NT2/D1 (cell line): ENCODE measurements at regions not wholly inside any gene's neighbourhood (a gene's known extent, or its start where the extent isn't known, plus 50 kb on each side); places are given as distances from the start of the nearest gene placed in this dataset.
A peak's percentile ranks its signal among the peaks of the same experiment; 100 is the strongest.

Source experiments
- DNase-seq: peaks from one replicate; pipeline ENCODE4 v3.0.0-alpha.2; 2011; ENCODE audit warnings: low read depth, low spot score
- H3K27me3 ChIP-seq: 2 replicates; pipeline ENCODE4 v1.6.0; 2011; ENCODE audit warnings: mild to moderate bottlenecking; ENCODE audit not compliant: insufficient read length, insufficient read depth
- H3K36me3 ChIP-seq: 2 replicates; pipeline ENCODE4 v1.6.1; 2011; ENCODE audit warnings: mild to moderate bottlenecking, low read length, mixed read lengths; ENCODE audit not compliant: insufficient read depth, insufficient read length
- H3K4me1 ChIP-seq: 2 replicates; pipeline ENCODE4 v1.5.1; 2011; ENCODE audit not compliant: insufficient read depth, insufficient read length
- H3K4me3 ChIP-seq: 2 replicates; pipeline ENCODE4 v1.5.1; 2011; ENCODE audit warnings: low read depth; ENCODE audit not compliant: insufficient read length
- H3K9ac ChIP-seq: 2 replicates; pipeline ENCODE4 v1.6.0; 2011; ENCODE audit warnings: low read depth; ENCODE audit not compliant: insufficient read length
- H3K9me3 ChIP-seq: 2 replicates; pipeline ENCODE4 v1.5.1; 2011; ENCODE audit warnings: mild to moderate bottlenecking, low read length; ENCODE audit not compliant: insufficient read depth
- SUZ12 ChIP-seq: IDR thresholded peaks from 2 replicates; pipeline ENCODE4 v1.6.1; 2011; ENCODE audit not compliant: insufficient read length, insufficient read depth; ENCODE audit errors: extremely low read depth
- YY1 ChIP-seq: IDR thresholded peaks from 2 replicates; pipeline ENCODE4 v1.6.1; 2011; ENCODE audit not compliant: insufficient read length, insufficient read depth
- ZNF274 ChIP-seq: IDR thresholded peaks from 2 replicates; pipeline ENCODE4 v1.6.1; 2011; ENCODE audit warnings: mild to moderate bottlenecking, low read depth, low read length

DNA sequence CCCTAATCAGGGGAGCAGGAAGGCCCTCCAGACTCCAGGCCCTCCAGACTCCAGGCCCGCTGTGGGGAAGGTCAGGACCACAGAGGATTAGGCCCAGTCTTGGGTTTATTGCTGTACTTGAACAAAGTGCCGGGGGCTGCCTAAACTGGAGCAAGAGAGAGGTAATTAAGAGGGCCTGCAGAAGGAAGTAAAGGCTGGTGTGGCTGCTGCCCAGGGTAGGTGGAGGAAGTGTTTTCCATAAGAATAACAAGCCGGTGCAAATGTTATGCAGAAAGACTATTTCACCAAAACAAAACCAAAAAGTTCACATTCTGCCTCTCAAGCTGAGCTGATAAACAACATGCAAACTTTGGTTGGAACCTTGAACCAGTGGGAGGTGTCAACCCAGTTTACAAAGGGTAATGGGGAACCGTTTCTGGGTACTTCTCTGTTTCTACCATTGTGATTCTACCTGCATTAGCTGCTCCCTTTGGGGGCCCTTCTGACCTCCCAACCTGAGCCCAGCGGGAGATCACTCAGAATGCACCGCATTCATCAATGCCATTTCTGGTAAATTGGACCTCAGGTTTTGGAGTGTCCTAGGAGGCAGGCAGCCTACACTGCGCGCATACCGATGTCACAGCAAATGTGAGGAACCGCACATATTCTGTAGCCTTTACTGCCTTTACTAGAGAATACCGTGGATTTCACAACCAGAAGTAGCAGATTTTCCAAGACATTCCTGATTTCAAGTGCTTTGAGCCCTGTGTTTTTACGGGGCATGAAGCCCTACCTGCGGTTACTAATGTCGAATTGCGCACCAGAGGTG is 59.7 kb upstream of the BCOR start:
- H3K36me3 ChIP-seq: no peaks in the 10 kb centered on the region
- TF ChIP-seq ZNF274 (no peak), YY1 (no peak), SUZ12 (no peak)
- H3K4me1 ChIP-seq: no peaks in the 10 kb centered on the region
- H3K9me3 ChIP-seq: no peaks in the 10 kb centered on the region
- H3K27me3 ChIP-seq: peaks cover 29% of the 10 kb centered on the region
- peak; percentile 81 for DNase-seq
- peak overlapping the region; percentile 49 for H3K4me3 ChIP-seq
- H3K9ac ChIP-seq: peak overlapping the region; percentile 88

DNA sequence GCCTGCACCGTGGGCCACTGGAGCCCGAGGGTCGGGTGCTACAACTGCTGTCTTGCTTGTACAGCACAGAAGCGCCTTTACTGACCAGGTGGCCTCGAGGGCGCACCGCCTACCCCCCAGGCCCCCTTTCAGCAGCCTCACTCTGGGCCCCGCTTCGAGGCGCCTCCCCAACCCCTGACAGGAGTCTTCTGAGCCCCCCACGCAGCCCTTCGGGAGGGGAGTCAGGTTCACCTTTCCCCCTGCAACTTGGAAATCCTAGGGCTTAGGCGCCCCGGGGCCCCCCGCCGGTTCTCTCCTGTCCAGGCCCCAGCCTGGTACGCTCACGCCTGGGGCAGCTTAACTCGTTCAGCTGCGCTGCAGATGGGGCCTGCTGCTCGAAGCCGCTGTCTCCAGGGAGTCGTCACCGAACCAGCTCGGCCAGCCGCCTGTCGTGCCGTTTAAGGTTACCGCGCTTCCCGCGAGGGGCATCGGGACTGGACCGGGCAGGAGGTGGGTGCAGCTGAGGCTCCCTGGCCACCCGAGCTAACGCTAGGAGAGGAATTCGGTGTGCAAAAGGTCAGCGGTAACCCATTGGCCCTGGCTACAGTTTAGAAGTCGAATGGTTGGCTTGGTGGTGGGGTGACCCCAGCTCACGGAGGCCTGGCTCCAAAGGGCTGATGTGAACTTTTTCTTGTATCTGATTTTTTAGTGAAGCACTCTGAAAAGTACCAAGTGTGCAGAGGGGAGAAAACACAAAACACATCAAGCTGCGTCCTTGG is 58.9 kb upstream of the BCOR start:
- H3K27me3 ChIP-seq: peaks cover 29% of the 10 kb centered on the region
- H3K9me3 ChIP-seq: no peaks in the 10 kb centered on the region
- no peaks in the 10 kb centered on the region for H3K36me3 ChIP-seq
- H3K9ac ChIP-seq: peak overlapping the region; percentile 85
- DNase-seq: no peak
- H3K4me1 ChIP-seq: no peaks in the 10 kb centered on the region
- peak overlapping the region; percentile 28 for H3K4me3 ChIP-seq
- no peak for TF ChIP-seq ZNF274
- no peak for TF ChIP-seq SUZ12
- TF ChIP-seq YY1: no peak

DNA sequence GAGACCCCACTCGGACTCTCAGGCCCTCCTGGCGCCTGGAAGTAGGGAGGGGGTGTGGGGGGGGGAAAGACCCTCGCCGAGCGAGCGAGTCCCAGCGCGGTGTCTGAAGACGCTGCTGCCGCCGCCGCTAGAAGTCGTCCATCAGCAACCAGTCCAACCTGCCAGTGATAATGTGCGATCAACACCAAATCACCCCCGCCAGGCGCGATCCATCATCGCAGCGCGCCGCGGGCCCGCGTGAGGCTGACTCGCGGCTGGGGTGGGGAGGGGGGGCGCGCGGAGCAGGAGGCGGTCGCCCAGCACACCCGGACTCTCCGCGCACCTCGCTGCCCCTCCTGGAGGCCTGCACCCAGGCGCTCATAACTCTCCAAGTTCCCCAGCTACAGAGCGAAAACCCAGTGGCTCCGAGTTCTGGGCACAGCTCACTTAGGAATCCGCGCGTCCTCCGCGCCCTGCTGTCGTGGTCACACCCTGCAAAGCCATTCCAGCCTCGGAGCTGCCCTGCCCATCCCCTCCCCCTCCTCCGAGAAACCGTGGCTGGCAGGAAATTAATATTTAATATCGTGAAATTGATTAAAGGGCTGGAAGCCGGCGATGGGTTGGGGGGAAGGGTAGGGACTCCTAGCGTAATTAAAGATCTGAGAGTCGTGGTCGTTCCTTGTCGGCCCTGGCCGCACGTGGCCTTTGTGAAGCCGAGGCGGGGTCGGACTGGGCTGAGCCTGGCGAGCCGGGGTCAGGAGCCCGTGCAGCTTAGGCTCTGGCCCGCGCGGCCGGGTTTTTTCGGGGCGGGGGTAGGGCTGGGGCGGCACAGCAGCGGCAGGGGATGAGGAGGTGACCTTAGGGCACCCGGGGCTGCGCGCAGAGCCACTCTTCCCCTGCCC is 58.1 kb upstream of the BCOR start:
- Histone ChIP-seq H3K9ac (peak overlapping the region; percentile 85), H3K27me3 (peaks cover 36% of the 10 kb centered on the region), H3K4me1 (peaks cover 3% of the 10 kb centered on the region), H3K36me3 (no peaks in the 10 kb centered on the region), H3K4me3 (peak overlapping the region; percentile 54), H3K9me3 (no peaks in the 10 kb centered on the region)
- DNase-seq: no peak
- TF ChIP-seq SUZ12 (no peak), YY1 (no peak), ZNF274 (no peak)

DNA sequence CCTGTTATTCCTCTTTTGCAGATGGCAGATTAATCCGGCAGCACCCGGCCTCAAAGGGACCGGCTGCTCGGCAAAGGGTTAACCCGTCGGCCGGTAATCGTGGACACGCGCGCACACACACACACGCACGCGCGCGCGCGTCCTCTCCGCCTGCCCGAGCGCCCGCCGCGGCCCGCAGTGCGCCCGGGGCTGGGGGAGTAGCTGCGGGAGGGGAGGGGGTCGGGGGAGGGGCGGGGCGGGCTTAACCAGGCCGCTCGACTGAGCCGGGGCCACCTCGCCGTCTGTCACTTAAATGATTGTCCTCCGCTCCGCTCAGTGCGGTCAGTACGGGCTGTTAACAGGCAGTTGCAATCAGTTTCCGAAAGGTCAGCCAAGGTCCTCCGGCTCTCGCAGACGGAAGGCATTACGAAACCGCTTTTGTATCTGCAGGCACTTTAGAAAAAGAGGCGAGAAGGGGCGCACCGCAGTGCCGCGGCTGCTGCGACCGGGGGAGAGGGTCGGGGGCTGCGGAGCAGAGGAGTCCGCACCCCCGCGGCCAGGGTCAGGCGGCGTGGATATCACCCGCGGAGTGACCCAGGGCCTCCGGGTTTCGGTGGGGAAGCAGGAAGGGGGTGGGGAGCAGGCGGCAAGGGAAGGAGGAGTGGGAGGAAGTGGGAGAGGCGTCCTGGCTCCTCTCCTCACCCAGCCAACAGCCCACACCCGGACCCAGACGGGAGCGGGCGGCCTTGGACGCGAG is 57.3 kb upstream of the BCOR start:
- Histone ChIP-seq H3K27me3 (peaks cover 45% of the 10 kb centered on the region), H3K4me1 (peaks cover 6% of the 10 kb centered on the region), H3K9me3 (no peaks in the 10 kb centered on the region), H3K36me3 (no peaks in the 10 kb centered on the region), H3K9ac (peak overlapping the region; percentile 85), H3K4me3 (peak overlapping the region; percentile 54)
- no peak for DNase-seq
- no peak for TF ChIP-seq ZNF274
- TF ChIP-seq YY1: no peak

DNA sequence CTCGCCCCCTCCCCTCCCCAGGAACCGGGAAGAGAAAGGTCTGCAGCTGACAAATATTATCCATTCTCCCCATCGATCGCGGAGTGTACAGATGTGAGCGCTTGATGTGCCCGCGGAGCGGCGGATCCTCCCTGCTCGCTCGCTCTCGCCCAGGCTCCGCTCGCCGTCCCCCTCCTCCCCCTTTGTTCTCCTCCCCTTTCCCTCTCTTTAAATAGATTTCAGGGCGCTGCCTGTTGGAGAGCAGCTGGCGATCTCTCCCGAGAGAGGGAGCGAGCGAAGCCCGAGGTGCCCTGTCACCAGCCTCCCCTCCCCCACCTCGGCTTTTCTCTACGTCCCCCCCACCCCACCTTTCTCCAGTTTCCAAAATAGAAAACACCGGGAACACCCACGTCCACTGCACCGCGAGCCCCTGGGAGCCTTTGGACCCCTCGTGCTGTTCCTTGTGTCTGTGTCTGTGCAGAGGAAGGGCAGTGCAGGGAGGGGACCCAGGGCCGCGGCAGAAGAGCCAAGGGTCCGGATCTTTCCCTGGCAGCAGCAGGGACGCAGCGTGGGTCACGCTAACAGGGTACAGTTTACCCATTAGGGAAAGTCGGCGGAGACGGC is 56.6 kb upstream of the BCOR start:
- Histone ChIP-seq H3K9ac (peak overlapping the region; percentile 82), H3K9me3 (no peaks in the 10 kb centered on the region), H3K4me3 (peak overlapping the region; percentile 40), H3K4me1 (peaks cover 11% of the 10 kb centered on the region), H3K36me3 (no peaks in the 10 kb centered on the region), H3K27me3 (peaks cover 51% of the 10 kb centered on the region)
- DNase-seq: no peak
- TF ChIP-seq YY1 (no peak), SUZ12 (no peak), ZNF274 (no peak)

DNA sequence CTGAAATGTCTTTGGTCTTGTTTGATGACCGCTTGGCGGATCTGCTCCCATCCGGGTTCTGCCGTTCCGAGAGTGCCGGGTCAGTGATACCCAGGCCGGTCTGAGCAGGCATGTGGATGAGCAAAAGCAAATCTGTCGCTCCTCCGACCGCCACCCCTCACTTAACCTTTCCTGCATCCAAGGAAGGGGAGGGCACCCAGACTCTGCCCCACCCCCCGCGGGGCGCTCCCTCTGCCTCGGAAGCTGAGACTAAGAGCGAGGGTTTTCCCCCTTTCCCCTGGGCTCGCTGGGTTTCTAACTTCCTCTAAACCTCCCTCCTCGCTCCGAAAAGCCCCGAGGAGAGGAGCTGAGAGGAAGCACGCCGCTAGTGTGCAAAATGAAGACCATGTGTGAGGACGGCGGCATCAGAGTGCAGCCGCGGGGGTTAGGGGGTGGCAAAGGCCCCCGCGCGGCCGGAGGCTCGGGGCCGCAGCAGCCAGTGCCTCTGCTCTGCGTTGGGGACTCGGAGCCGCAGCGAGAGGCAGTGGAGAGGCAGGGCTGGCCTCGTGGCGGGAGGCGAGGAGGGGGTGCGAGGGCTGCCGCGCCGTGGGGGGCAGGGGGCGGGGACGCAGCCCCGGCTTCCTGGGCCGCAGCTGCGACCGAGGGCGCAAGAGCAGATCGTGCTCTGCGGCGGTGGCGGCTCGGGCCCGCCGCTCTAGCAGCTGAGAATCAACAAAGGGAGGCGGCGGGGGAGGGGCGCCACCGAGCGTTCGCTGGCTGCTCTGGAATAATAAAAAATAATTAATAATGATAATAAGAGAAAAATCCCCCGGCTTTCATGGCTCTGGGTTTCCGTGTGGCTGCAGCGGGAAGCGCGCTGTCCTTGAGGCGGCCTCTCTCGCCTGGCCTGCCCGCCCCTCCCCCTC is 55.8 kb upstream of the BCOR start:
- peaks cover 18% of the 10 kb centered on the region for H3K4me1 ChIP-seq
- TF ChIP-seq YY1: no peak
- DNase-seq: no peak
- no peaks in the 10 kb centered on the region for H3K36me3 ChIP-seq
- H3K9me3 ChIP-seq: no peaks in the 10 kb centered on the region
- peaks cover 59% of the 10 kb centered on the region for H3K27me3 ChIP-seq
- H3K9ac ChIP-seq: peak overlapping the region; percentile 77
- H3K4me3 ChIP-seq: peak overlapping the region; percentile 46
